ENCODE measurements at regions not wholly inside any gene's neighbourhood (a gene's known extent, or its start where the extent isn't known, plus 50 kb on each side); places are given as distances from the start of the nearest gene placed in this dataset.
"Not testable (repeated sequence)": the region's sequence is repeated elsewhere in the genome, so short reads cannot be mapped to it uniquely, and the experiment has no call there.

- no peak for DNase-seq (ENCODE audit: low spot score)
- intact Hi-C loops (cut with DNase I) = no loop called here
These were observed 147.4 kb downstream of the C12orf75 start for GRCh38 chr12:105477873-105478272.

DNA sequence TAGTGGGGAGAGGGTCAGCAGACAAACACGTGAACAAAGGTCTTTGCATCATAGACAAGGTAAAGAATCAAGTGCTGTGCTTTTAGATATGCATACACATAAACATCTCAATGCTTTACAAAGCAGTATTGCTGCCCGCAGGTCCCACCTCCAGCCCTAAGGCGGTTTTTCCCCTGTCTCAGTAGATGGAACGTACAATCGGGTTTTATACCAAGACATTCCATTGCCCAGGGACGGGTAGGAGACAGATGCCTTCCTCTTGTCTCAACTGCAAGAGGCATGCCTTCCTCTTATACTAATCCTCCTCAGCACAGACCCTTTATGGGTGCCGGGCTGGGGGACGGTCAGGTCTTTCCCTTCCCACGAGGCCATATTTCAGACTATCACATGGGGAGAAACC lies 148.3 kb downstream of the C12orf75 start:
- DNase-seq (ENCODE audit: low spot score); intact Hi-C loops (cut with DNase I): not testable (repeated sequence)

- intact Hi-C loops (cut with DNase I) = loop anchor here in 1 of 2 donors (5.0 kb wide), 1 partner anchor 978 kb away; no protein-coding TSS in a partner anchor
- DNase-seq (ENCODE audit: low spot score) = no peak
These were observed 149.2 kb downstream of the C12orf75 start for GRCh38 chr12:105479710-105480109.

- no peak for DNase-seq (ENCODE audit: low spot score)
- intact Hi-C loops (cut with DNase I) = loop anchor here in 1 of 2 donors (5.0 kb wide), 1 partner anchor 977 kb away; no protein-coding TSS in a partner anchor
These were observed 149.7 kb downstream of the C12orf75 start for GRCh38 chr12:105480162-105480561.

- DNase-seq (ENCODE audit: low spot score) = no peak
- intact Hi-C loops (cut with DNase I) = loop anchor here in 1 of 2 donors (5.0 kb wide), 1 partner anchor 976 kb away; no protein-coding TSS in a partner anchor
These were observed 151.2 kb downstream of the C12orf75 start for GRCh38 chr12:105481392-105482300.

GRCh38 chr12:105482951-105483350 lies 152.5 kb downstream of the C12orf75 start:
- DNase-seq (ENCODE audit: low spot score) = no peak
- intact Hi-C loops (cut with DNase I) = loop anchor here in 1 of 2 donors (5.0 kb wide), 1 partner anchor 974 kb away; no protein-coding TSS in a partner anchor

DNA sequence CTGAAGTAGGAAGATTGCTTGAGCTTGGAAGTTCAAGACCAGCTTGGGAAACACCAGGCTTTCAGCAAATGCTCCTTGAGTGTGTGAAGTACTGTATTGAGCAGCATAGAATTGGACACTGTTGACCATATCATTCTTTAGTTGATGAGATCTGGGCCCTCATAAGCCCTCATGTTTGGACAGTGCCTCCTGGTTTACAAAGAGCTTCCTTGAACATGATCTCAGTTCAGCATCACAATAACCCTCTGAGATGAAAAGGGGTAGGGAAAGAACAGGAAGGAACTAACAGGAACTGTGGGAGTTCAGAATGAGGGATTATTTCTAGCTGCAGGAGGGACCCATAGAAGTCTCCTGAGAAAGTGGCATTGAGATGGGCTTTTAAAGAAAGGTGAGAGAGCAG lies 153.2 kb downstream of the C12orf75 start:
- intact Hi-C loops (cut with DNase I) = loop anchor here in 1 of 2 donors (5.0 kb wide), 1 partner anchor 974 kb away; no protein-coding TSS in a partner anchor
- DNase-seq (ENCODE audit: low spot score) = no peak

DNA sequence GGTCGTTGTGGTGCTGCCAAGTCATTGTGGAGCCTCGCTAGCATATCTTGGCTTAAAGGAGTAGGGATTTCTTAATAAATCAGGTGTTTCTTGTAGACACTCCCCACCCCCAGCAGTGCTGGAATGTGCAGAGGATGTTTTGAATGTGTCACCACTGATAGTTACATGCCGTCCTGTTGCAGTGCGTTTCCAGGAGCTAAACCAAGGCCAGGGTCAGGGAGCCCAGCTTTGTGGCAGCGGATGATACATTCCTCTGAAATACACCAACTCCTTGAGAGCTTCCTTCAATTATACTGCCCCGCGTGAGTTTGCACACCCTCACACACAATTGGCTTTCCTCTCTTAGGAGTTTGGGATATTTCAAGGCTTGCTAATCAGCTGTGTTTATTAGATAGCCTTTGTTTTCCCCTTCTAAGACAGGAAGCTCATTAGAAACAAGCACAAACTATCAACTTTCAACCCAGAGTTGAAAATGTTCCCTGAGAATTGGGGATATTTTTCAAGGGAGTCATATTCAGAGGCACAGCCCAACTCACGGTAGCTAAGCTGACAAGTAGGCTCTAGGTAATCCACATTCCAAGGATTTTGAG lies 154.9 kb downstream of the C12orf75 start:
- intact Hi-C loops (cut with DNase I) = no loop called here

GRCh38 chr12:105485921-105486320 lies 155.4 kb downstream of the C12orf75 start:
- intact Hi-C loops (cut with DNase I) = no loop called here
- no peak for DNase-seq (ENCODE audit: low spot score)

More for the DNA sequence above, 154.9 kb downstream of the C12orf75 start:
- DNase-seq (ENCODE audit: low spot score) = no peak

DNA sequence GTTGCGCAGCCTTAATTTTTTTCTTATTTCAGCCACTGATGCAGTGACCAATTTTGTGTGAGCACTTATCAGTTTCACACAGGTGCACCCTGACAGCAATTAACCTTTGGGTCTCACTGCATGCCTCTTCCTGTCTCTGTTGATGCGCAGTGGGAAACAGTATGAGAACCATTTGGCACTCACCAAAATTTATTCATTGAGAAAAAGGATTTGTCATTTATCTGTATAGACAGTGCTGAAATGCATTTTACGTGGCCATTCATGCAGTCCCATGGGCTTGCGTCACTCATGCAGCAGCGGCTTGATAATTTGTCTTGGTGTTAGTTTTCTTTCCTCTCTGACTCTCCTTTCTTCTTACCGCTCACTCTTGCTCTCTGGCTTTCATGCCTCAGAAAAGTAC lies 157.5 kb downstream of the C12orf75 start:
- DNase-seq (ENCODE audit: low spot score) = no peak
- intact Hi-C loops (cut with DNase I) = no loop called here

GRCh38 chr12:105492591-105493545 lies 162.4 kb downstream of the C12orf75 start:
- DNase-seq (ENCODE audit: low spot score) = no peak
- intact Hi-C loops (cut with DNase I) = no loop called here

DNA sequence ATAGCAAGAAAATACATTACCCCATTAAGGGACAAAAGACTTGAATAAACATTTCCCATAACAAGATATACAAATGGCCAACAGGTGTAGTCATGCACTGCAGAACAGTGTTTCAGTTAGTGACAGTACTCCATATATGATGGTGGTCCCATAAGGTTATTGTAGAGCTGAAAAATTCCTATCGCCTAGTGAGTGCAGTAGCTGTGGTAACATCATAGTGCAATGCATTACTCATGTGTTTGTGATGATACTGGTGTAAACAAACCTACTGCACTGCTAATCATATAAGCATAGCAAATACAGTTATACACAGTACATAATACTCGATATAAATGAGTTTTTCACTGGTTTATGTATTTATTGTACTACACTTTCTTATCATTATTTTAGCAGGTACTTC lies 168.7 kb downstream of the C12orf75 start:
- DNase-seq (ENCODE audit: low spot score) = no peak
- intact Hi-C loops (cut with DNase I) = no loop called here

DNA sequence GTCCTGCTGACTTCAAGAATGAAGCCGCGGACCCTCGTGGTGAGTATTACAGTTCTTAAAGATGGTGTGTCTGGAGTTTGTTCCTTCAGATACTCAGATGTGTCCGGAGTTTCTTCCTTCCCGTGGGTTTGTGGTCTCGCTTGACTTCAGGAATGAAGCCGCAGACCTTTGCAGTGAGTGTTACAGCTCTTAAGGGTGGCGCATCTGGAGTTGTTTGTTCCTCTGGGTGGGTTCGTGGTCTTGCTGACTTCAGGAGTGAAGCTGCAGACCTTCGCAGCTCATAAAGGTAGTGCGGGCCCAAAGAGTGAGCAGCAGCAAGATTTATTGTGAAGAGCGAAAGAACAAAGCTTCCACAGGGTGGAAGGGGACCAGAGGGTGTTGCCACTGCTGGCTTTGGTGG lies 170.2 kb downstream of the C12orf75 start:
- intact Hi-C loops (cut with DNase I) = not testable (repeated sequence)

DNA sequence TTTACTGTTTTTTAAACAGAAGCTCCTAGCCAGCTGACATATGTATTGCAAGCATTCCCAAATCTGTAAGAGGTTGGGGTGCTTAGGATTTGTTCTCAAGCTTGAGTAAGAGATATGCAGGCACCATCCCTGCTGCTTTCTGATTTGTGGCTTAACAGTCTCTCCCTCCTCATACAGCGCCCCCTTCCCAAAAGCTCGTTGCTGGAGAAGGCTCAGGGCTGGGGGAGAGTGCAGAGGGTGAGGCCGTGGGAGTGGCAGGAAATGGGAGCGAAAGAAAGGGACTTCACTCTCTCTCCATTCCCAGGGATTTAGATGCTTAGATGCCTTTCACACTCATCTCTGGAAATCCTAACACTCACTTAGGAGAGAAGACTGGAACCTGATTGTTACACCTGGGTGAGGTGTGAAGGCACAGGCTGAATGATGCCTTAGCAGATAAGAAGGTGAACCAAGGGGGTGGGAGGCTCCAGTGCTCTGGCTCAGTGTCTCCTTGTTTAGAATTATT lies 172.0 kb downstream of the C12orf75 start:
- no peak for DNase-seq (ENCODE audit: low spot score)
- intact Hi-C loops (cut with DNase I) = no loop called here

More for the DNA sequence above, 170.2 kb downstream of the C12orf75 start:
- DNase-seq (ENCODE audit: low spot score) = not testable (repeated sequence)

- DNase-seq (ENCODE audit: low spot score) = no peak
- intact Hi-C loops (cut with DNase I) = no loop called here
These were observed 173.1 kb downstream of the C12orf75 start for GRCh38 chr12:105503619-105504018.

DNA sequence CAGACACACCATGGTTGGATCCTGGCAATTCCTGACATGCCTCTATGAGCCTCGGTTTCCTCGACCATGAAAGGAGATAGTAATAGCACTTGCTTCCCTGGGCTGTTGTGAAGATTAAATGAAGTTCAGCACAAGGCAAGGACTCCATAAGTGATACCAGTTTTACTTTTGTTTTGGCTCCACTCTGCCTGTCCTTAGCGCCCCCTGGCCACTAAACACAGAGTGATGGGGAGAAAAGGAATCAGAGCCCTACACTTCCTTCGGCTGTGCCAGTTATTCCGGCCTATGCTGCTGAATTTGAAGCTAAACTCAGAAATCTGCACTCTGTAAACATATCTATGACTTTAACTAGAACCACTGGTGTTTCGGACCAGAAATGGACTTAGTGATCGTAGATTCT lies 173.8 kb downstream of the C12orf75 start:
- no peak for DNase-seq (ENCODE audit: low spot score)
- intact Hi-C loops (cut with DNase I) = no loop called here

GRCh38 chr12:105506678-105507310 lies 176.3 kb downstream of the C12orf75 start:
- DNase-seq (ENCODE audit: low spot score) = no peak
- intact Hi-C loops (cut with DNase I) = no loop called here

- intact Hi-C loops (cut with DNase I) = no loop called here
- DNase-seq (ENCODE audit: low spot score) = no peak
These were observed 177.0 kb downstream of the C12orf75 start for GRCh38 chr12:105507311-105508038.

Data from posterior vena cava (tissue), 2 donors.